HG03469 (cell line): ENCODE measurements at regions not wholly inside any gene's neighbourhood (a gene's known extent, or its start where the extent isn't known, plus 50 kb on each side); places are given as distances from the start of the nearest gene placed in this dataset.
"Not testable (repeated sequence)": the region's sequence is repeated elsewhere in the genome, so short reads cannot be mapped to it uniquely, and the experiment has no call there.

Experiments
- ATAC-seq: cut with Tn5 transposase; IDR thresholded peaks from one replicate; pipeline ENCODE4 v1.9.1; 2021; ENCODE audit warnings: mild to moderate bottlenecking, moderate library complexity, moderate number of reproducible peaks; ENCODE audit not compliant: unreplicated experiment

DNA sequence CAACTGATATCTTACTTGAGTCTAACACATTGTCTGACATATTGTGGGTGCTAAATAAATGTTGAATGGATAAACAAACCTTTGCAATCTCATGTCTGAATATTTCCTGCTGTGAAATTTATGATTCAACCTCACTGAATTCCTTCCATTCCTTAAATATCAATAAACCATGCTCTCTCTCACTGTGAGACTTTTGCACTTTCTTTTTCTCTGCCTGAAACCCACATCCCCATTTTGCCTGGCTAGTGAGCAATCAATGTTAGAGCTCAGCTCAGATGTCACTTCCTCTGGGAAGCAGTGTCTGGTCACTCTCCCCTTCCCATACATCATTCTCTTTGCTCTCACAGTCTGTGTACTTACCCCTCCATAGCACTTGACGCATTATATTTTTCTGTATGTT lies 383.7 kb upstream of the TRPC7 start:
- ATAC-seq, result no peak

GRCh38 chr5:136743052-136743451 lies 377.7 kb upstream of the TRPC7 start:
- ATAC-seq, result no peak

GRCh38 chr5:136740228-136740627 lies 374.9 kb upstream of the TRPC7 start:
- no peak for ATAC-seq

- ATAC-seq, result not testable (repeated sequence)
These were observed 373.9 kb upstream of the TRPC7 start for GRCh38 chr5:136739271-136739670.

DNA sequence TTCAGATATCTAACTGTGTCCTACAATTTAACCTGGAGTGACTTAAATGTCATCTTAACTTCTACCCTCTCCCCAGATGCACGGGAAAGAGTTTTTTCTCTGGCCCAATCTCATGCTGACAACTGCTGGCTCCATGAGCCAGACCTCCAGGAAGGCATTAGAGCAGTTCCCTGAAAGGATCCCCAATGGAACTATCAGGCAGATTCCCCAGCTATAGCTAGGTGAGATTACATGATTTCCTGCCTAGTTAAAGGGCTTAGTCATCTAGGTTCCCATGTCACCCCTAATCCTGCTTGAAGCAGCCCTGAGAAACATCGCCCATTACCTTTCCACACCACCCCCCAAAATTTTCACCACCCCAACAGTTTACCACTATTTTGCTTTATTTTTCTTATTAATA lies 373.5 kb upstream of the TRPC7 start:
- ATAC-seq, result no peak

DNA sequence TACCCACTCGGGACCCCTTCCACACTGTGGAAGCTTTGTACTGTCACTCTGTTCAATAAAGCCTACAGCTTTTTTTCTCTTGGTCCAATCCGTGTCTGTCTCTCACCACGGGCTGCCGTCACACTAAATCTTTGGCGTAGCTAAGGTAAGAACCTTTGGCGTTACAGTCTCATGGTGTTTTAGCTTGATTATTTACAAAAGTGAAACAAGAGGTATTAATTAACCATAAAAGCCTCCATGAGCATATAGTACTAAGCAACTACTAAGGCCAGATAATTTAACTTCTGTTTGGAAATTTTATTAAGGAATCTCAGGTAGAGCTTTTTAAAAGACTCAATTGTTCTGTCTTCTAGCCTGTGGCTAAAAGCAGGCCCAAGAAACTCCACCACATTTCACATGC lies 370.7 kb upstream of the TRPC7 start:
- ATAC-seq, result no peak

- not testable (repeated sequence) for ATAC-seq
These were observed 370.3 kb upstream of the TRPC7 start for GRCh38 chr5:136735611-136736010.

DNA sequence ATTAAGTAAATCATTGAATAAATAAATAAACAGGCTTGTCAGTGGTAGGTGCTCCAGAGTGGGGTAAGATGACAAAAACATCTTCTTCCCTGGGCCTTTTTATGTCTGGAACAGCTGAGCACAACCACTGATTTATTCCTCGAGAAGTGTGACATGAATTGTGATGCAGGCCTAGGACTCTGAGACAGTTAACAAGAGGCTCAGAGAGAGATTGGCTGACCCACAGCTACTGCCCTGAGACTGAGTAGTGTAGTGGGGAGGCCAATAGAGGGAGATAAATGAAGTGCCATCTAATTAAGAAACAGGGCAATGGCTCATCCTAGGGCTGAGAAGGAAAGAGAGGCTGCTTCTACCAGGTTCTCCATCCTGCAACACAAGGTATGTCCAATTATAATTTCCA lies 369.3 kb upstream of the TRPC7 start:
- ATAC-seq, result no peak

DNA sequence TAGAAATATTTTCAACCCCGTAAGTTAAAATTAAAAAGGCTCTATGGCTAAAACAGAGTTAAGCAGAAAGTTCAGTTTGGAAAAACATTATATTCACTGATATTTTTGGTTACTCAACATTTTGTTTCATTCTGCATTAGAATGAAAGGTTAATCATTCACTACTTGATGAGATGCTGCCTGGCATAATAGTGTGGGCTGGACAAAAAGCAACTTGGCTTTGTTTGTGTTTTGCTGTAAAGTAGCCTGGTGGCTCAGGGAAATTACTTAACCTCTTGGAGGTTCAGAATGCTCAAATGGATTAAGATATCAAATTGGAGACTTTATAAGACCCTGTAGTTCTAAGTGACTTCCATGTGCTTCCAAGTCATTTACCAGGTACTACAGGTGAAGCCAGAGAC lies 367.4 kb upstream of the TRPC7 start:
- no peak for ATAC-seq

- ATAC-seq, result no peak
These were observed 366.0 kb upstream of the TRPC7 start for GRCh38 chr5:136731241-136731900.

DNA sequence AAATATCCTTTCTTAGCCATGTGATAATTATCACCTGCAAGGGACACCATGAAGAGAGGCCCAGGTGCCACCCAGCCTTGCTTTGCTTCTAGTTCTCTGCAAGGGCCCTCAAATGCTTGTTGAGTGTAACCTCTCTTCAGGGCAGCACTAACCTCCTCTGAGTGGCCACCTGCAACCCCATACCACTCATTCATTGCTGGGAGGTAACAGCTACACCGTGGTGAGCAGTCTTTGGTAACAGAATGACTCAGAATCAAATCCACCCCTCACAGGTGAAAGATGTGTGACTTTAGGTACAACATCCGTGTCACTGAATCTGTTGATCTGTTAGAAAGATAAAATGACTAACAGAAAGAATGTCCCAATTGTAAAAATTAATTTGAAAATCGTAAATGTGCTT lies 365.1 kb upstream of the TRPC7 start:
- no peak for ATAC-seq

GRCh38 chr5:136729901-136730355 lies 364.6 kb upstream of the TRPC7 start:
- no peak for ATAC-seq

DNA sequence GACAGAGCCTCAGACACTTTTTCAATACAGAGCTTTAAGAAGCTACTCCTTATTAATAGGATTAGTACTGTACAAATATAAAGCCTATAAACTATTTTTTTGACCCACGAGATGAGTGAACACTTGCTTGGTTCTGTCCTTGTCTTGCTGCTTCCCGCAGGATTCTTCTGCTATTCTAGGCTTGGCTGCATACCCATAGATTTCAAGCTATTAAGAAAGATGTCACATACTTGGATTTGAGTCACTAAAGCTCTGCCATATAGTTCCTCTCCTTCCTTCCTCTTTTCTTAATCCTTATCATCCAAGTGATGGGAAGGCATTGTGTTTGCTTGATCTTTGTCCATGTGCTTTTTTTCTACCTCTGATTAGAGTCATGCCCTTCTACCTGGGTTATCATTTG lies 361.2 kb upstream of the TRPC7 start:
- no peak for ATAC-seq

- no peak for ATAC-seq
These were observed 358.8 kb upstream of the TRPC7 start for GRCh38 chr5:136724161-136724560.

DNA sequence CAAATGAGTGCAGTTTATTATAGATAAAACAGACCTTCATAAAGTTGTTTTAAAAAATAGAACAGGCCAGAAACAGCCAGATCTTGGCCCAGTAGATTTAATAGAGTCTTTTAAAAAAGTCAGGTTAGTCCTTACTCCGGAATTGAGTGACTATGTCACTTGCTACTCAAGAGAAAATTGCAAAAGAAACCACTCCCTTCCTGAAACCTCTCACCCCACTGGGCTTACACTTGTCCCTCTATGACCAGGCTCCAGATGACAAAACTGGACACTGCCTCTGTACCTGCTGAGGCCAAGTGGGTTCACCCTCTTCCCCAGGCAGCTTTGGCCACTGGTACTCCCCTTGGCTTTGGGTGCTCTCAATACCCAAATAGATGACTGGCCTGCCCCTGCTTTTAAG lies 357.2 kb upstream of the TRPC7 start:
- no peak for ATAC-seq

GRCh38 chr5:136722086-136722485 lies 356.7 kb upstream of the TRPC7 start:
- no peak for ATAC-seq

- no peak for ATAC-seq
These were observed 355.3 kb upstream of the TRPC7 start for GRCh38 chr5:136720674-136721073.

- no peak for ATAC-seq
These were observed 352.6 kb upstream of the TRPC7 start for GRCh38 chr5:136717917-136718316.

DNA sequence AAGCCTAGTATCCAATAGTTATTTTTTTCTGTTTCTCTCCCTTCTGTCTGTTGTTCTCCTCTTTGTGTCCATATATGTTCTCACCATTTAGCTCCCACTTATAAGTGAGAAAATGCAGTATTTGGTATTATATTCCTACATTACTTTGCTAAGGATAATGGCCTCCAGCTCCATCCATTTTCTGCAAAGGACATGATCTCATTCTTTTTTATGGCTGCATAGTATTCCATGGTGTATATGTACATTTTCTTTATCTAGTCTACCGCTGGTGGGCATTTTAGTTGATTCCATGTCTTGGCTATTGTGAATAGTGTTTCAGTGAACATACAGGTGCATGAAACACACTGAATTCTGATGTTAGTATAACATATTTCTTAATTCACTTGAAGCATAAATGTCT lies 348.9 kb upstream of the TRPC7 start:
- ATAC-seq, result no peak

DNA sequence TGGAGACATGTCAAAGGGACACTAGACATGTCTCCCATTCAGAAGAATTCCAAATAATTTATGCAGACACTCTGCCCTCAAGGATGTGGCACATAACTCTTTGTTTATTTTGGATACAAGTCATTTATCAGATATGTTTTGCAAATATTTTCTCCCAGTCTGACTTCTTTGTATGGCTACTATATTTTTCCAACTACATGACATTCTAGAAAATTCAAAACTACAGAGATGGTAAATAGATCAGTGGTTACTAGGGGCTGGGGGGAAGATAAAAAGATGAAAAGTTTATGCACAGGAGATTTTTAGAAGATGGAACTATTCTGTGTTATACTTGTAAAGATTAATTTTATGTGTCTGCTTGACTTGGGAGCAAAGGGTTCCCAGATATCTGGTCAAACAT lies 347.3 kb upstream of the TRPC7 start:
- ATAC-seq, result no peak

- ATAC-seq, result no peak
These were observed 345.5 kb upstream of the TRPC7 start for GRCh38 chr5:136710834-136711233.

DNA sequence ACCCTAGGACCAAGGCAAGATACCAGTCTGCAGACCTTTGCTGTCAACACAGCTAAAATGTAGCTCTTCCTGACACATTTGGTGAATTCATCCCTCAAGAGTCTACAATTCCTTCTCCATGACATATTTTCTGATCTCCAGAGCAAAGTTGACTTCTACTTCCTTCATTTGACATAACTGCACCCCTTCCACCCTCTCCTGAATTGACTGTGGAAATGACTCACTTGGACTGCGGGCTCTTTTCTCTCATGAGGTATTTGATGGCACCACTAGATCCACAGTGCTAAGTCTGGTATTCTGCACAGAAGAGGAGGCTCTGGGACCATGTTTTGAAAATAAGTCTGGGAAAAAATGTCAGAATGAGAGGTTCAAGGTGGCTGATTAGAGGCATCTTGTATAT lies 338.4 kb upstream of the TRPC7 start:
- no peak for ATAC-seq

DNA sequence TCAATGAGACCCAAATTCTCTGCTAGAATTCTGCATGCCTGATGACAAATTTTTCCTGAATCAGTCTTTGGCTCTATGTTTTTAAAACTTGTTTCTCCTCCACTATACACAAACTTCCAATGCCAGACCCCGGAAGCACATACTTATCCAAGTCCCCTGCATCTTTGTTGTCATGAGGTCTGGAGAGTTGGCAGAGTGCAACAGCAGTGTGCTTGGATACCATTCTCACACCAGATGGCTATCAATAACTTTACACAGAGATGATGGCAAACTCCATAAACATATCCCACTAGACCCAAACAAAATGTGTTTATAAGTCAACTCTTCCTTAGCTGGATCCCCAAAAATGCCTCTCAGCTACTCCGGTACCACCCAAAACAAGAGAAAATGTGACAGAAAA lies 337.7 kb upstream of the TRPC7 start:
- ATAC-seq, result no peak
